MM.1S (cell line): ENCODE measurements at regions not wholly inside any gene's neighbourhood (a gene's known extent, or its start where the extent isn't known, plus 50 kb on each side); places are given as distances from the start of the nearest gene placed in this dataset.

Experiments
- EZH2 ChIP-seq: fragments of 300-600 bp; sonication (generic); optimal IDR thresholded peaks from 2 replicates; pipeline ENCODE3; 2017; ENCODE audit warnings: low read depth, mild to moderate bottlenecking, antibody characterized with exemption, low read length, mixed read lengths
- EZH2phosphoT487 ChIP-seq: fragments of 300-600 bp; sonication (generic); IDR thresholded peaks from 2 replicates; pipeline ENCODE4 v1.6.1; 2018; ENCODE audit warnings: antibody characterized with exemption, low read length
- TF ChIP-seq, protein P1 (sequence below): fragments of 300-600 bp; sonication (generic); IDR thresholded peaks from 2 replicates; pipeline ENCODE4 v1.5.1; 2016; ENCODE audit warnings: antibody characterized with exemption, low read length, mixed read lengths

DNA sequence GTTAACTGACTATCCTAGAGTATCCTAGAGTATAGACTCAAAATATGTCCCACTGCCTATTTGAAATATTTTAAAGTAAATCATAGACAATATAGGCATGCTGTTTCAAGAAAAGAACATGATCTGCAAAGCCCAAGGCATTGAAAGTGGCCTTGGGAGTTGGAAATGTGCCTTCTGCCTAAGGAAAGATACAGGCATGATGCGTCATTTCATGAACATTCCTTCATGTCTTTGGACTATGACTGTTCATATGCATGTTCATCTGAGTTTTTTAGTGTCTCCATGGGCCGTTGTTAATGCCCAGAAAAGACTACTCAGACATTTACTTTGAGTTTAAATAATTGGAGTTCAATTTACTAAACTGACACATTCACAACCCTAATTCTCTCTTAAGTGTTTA lies 69.7 kb upstream of the PRDM11 start:
- TF ChIP-seq, protein P1, sequence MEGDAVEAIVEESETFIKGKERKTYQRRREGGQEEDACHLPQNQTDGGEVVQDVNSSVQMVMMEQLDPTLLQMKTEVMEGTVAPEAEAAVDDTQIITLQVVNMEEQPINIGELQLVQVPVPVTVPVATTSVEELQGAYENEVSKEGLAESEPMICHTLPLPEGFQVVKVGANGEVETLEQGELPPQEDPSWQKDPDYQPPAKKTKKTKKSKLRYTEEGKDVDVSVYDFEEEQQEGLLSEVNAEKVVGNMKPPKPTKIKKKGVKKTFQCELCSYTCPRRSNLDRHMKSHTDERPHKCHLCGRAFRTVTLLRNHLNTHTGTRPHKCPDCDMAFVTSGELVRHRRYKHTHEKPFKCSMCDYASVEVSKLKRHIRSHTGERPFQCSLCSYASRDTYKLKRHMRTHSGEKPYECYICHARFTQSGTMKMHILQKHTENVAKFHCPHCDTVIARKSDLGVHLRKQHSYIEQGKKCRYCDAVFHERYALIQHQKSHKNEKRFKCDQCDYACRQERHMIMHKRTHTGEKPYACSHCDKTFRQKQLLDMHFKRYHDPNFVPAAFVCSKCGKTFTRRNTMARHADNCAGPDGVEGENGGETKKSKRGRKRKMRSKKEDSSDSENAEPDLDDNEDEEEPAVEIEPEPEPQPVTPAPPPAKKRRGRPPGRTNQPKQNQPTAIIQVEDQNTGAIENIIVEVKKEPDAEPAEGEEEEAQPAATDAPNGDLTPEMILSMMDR = no peak
- TF ChIP-seq EZH2phosphoT487 = no peak
- TF ChIP-seq EZH2 = no peak
